HG03103 (cell line): ENCODE measurements at regions not wholly inside any gene's neighbourhood (a gene's known extent, or its start where the extent isn't known, plus 50 kb on each side); places are given as distances from the start of the nearest gene placed in this dataset.

ENCODE experiments used
- ATAC-seq: cut with Tn5 transposase; IDR thresholded peaks from one replicate; pipeline ENCODE4 v1.9.1; 2021; ENCODE audit warnings: low read depth; ENCODE audit not compliant: unreplicated experiment

DNA sequence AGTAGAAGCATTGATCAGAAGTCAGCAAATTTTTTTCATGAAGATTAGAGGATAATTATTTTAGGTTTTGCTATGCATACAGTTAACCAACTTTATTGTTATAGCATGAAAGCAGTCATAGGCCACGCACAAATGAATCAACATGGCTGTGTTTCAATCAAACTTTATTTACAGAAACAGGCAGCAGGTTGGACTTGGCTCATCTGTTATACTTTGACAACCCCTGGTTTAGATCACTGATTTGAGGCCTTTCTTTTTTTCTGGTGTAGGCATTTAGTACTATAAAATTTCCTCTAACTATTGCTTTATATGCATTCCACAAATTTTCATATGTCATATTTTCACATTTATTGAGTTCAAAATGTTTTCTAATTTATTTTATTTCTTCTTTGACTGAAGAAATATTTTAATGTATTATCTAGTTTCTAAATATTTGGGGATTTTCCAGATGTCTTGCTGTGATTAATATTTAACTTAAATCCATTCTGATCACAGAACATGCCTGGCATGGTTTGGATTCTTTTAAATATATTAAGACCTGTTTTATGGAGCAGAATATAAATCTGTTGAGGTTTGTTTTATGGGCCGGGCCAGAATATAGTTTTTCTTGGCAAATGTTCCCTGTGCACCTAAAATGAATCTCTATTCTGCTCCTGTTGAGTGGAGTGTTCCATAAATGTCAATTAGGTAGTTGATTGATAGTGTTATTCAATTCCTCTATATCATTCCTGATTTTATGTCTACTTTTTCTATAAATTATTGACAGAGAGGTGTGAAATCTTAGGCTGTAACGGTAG, 116.3 kb upstream of the KLHL29 start:
- no peak for ATAC-seq

DNA sequence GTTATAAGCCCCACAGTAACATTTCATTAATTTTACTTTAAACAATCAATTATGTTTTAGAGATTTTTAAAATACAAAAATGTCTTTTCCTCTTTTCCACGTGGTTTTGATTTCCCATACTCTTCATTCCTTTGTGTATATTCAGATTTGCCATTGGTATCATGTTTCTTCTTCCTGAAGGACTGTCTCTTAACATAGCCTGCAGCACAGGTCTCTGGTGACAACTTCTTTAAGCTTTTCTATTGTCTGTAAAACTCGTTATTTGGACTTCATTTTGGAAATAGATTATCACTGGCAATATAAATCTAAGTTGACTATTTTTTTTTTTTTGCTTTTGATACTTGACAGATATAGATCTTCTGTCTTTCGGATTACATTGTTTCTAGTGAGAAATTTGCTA, 115.2 kb upstream of the KLHL29 start:
- ATAC-seq, result no peak

DNA sequence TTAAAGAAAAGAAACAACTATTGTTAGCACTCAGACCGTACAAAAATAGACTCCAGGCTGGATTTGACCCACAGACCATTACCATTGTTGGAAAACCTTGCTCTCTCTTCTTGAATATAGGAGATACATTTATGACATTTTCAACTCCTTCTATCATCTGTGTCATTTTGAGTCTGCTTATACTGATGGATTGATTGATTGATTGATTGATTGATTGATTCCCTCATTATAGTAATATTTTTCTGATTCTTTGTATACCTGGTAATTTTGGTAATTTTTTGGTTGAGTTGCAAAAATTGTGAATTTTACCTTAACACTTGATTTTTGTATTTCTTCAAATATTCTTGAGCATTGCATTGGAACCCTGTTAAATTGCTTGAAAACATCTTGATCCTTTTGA, 114.2 kb upstream of the KLHL29 start:
- ATAC-seq, result no peak

DNA sequence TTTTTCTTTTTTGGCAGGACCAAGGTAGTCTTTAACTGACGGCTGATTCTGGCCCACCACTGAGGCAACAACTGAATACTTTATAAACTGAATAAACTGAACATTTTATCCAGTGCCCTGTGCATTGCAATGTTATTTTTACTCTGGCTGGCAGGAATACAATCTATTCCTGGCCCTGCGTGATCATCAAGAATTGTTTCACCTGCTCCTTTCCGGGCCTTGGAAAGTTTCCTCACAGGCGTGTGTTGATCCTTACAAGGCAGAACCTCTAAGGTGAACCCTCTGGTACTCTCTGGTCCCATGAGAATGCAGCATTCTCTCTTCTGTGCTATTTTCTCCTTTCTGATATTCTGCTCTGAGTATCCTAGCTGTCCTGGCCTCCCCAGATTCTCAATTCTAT, 113.7 kb upstream of the KLHL29 start:
- no peak for ATAC-seq

DNA sequence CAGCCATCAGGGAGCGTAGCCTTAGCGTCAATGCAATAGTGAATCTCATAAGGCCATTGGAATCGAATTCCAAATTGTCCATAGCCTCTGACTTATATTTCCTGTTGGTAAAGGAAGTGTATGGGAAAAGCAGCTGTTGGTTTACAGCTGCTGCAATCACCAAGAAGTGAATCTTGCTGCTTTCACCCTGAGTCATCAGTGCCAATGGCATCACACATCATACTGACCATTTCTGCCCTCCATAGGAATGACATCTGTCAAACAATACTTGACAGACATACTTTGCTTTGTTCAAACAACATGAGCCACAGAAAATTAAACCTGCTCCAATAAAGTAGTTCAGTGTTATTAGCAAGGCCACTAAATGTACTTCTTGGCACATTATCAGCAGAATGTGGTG, 111.2 kb upstream of the KLHL29 start:
- no peak for ATAC-seq

DNA sequence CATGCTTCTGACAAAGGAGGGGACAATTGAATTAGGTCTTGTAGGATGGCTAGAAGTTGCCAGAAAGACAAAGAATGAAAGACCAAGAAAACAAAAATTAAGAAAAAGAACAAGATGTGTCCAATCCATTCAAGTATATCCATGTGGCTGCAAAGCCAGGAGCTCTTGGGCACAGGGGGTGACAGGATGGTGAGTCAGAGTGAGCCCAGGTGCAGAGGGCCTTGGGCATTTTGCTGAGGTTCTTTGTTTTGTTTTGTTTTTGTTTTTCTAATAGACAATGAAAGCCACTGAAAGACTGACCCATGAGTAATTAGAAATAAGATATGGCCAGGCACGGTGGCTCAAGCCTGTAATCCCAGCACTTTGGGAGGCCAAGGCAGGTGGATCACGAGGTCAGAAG, 104.6 kb upstream of the KLHL29 start:
- no peak for ATAC-seq

DNA sequence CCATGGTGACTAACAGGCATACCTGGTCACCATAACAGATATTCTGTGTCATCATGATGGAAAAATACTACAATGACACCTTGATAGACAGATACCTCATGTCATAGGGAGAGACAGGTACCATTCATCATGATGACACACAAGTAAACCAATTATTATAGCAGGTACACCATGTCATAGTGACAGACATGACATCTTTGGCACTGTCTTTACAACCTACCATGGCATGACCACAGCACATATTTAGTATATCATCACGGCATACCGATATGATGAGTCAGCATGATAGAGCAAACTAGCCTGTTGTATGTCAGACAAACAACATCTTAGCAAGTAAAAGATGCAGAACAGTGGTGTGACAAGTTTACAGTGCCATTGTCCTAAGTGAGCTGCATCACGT, 101.3 kb upstream of the KLHL29 start:
- ATAC-seq, result no peak

DNA sequence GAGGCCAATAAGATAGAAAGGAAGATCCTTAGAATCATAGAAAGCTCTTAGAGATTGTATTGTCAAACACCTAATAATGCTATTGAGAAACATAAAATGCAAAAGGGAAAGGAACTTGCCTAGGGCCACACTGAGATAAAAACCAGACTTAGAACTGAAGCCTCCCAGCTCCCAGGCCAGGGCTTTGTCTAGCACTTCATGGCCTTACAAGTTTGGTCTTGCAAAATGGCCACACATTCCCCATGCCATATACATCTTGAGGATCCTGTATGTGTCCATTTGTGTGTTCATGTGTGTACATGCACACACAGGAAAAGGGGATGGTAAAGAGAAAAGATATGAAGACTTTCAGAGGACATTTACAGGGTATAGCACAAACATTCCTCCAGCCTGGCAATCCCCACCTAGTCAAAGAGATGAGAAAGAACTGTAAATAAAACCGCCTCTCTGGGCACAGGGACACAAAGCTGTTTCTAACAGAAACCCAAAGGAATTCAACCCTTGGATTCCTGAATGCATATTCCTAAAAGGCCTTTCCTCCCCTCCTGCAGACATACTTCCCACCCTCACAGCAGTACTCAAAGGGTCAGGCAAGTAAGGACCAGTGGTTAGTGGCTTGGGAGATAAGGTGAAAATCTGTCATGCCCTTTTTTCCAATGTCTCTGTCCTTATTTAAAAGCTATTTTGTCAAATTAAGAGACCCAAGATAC, 99.7 kb upstream of the KLHL29 start:
- no peak for ATAC-seq

DNA sequence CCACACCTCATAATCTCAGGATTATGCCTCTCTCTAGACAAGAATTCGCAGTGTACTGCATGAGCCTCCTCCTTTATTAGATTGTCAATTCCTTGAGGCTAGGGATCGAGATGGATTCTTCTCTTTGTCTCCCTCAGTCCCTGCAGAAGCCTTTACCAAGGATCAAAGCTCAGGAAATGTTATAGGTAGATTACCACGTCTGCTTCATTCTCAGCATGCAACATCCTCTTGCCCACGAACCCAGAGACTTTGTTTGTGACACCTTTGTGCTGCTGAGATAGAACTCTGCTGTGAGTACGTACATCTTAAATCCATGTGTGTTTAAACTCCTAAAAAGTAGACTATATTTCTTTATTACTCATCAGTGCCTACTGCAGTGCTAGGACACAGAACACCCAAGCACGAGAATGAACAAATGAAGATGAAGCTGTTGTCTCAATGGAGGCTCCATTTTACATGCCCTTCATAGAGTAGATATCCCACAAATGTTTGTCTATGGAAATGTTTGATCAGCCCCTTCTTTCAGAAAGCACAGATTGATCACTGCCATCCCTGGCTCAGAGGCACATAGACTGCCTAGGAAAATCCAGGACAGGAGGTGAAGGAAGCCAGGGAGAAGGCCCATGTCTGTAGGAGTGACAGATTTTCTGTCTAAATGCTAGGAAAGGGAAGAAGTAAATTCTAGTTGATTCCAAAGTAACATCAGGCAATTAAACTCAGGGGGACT, 98.8 kb upstream of the KLHL29 start:
- ATAC-seq, result no peak

DNA sequence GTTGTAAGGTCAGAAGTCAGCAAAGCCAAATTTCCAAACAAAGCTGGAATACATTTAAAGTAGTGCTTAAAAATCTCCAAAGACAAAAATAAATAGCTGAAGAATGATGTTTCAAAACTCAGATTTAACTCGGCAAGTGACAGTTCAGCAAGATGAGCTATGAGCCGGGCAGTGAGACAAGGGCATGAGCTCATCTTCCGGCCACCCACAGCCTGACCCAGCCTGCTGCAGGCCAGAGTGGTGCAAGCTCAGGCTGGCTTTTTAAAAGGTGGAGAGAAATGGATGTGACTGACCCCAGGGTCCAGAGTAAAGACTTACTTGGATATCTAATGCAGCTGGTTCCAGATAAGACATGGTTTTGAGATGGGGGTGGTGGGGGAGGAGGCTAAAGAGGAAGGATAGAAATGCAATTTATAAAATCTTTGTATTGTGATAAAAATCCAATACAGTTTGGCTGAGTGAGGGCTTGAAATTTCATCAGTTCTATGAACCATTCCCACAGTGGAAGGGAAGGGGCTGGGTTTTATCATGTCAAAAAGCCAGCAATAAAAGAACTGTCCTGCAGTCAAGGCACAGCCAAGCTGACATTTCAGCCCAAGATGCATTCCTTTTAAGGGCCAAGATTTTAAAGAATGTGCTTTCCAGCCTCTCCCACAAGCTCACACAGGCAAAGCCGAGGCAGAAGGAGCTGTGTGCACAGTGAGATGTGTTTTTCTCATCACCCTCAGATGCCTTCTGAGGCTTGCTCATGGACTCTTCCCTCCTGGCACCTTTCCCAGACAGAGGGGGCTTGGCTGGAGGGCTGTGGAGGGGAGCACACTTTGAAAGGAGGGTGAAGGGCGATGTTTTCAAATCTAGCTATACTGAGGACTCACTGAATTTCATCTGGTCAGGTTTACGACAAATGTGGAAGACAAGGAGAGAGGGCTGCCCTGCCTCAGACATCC, 97.9 kb upstream of the KLHL29 start:
- no peak for ATAC-seq

DNA sequence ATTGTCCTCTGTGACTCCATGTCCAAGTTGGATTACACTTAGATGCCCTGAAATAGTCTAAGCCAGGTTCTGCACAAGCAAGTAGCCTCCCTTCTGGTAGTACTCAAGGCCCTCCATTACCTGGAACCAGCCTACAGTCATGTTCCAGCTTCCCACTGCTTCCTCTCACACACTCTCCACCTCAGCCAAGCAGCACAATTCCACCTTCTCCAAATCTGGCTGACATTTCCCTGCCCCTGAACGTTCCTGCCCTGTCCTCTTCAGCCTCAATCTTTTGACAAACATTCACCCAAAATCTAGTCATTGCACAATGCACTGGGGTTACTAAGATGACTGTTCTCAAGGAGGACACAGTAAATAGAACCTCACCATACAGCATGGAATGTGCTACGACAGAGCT, 95.3 kb upstream of the KLHL29 start:
- ATAC-seq, result no peak

DNA sequence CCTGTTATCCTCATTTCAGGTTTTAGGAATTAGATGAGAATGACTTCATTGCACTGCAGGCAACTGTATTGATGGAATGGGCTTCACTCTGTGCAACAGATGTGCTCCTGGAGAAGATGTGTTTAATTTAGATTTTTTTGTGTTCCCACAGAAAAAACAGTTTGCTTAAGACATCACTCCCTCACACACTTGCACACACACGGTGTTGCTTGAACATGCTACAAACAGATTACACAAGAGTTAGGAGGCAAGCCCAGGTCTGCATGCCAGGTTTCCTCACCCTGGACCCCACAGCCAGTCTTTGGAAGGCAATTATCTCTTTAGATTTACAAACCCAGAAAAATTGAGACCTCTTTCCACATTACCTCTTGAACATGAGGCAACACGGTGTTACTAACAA, 93.7 kb upstream of the KLHL29 start:
- no peak for ATAC-seq

DNA sequence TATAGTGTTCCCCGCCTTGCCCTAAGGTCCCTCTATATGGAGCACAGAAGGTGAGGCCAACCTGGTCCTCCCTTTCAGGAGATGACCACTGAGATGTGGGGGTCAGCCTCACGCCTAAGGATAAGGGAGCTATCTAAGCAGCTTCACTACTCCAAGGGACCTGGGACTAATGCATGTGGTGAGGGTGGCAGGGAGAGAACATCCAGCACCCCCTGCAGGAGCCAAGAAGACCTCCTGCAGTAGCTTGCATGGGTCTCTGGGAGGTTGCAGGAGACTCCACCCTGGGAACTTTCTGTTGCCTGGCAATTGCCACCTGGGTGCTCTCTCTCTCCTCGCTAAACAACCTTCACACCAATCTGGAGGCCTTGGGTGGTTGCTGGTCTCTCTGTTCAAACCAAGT, 93.0 kb upstream of the KLHL29 start:
- no peak for ATAC-seq

DNA sequence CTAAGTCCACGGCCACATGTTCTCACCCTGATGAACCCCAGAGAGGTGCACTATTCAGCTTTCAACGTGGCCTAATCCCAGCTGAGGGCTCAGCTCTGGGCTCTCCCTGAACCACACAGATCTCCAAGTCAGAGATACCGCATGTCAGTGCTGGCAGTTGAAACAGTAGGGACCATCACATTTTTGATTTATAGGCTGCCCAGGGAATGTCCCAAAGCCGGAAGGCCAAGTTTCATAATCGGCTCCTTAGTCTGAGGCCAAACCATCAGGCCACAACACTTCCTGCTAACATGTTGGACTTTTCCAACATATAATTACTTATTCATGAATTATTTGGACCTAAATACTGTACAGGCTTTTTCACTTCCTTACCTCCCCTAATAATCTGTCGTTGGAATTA, 91.9 kb upstream of the KLHL29 start:
- no peak for ATAC-seq

DNA sequence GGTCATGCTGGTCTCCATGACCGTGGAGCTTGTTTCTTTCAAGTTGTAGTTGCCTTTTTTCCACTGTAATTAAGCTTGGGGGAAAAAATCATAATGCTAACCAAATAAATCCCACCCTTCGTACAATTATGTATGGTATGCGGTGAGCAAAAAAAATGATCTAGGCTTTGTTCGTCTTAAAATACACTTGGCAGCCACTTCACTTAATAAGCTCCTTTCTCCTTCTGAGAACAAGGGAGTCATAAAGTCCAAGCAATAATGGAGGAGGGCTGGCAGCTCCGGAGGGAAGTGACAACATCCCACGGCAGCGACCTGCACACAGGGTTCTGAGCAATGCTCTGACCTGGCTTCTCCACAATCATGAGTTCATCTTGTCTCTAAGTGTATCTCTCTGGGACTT, 91.2 kb upstream of the KLHL29 start:
- ATAC-seq, result no peak

DNA sequence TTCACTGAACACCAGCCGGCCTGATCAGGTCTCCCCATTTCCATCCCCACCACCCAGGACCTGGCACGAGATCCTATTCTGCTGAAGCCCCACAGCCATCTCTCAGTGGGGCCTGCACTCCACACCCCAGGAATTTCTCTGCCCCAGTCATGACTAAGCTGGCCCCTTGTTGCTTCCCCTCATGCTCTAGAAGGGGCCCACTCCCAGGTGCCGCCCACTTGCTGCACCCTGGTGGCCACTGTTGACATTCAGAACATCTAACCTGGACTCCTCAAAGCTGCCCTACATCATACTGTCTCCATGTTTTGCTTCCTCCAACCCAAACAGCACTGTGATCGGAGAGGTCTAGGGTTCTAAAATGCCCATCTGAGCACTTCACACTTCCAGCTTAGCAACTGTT, 90.7 kb upstream of the KLHL29 start:
- ATAC-seq, result no peak

DNA sequence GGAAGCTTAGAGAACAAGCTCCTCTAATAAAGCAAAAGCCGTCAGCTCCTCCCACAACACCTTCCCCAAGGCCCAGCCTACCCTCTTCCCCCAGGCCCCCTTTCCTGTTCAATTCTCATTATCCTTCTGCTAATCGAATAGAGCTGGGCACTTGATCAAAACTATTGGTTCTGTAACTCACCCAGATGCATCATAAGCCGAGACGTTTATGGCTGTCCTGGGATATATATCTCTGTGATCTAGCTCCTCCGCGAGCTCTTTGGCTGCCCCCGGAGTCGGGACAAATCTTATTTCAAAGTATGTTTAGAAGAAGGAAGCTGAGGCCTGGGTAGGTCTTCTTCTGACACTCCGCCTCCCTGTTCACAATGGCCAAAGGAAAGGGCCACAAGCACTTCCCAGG, 88.3 kb upstream of the KLHL29 start:
- ATAC-seq, result no peak

DNA sequence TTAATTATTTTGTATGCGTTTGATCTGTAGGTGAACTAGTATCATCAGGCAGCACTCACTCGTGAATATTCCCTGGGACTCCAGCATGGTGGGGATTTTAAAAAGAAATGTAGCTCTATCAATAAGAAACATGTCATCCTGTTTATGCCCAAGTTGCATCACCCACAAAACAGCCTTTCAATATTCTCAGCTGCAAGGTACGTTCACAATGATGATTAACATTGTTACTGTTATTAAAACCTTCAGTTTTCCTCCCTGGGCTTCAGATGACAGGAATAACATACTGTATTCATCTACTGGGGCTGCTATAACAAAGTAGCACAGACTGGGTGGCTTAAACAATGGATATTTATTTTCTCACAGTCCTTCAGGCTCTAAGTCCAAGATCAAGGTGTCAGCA, 87.9 kb upstream of the KLHL29 start:
- ATAC-seq, result no peak

DNA sequence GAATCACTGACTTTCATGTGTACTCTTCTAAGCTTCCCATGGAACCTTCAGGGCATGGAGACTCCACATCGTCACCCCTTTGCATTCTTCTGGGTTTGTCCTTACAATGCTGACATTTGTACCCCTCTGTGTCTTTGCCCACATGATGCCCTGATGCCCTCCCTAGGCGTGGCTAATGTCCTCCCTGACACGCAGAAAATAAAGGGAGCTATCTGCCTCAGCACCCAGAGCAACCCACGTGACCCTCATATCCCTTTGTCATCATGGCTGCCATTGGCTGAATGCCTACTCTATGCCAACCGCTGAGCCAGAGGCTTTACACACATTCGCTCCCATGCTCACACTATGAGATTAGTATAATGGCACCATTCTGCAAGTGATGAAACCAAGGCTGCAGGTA, 86.4 kb upstream of the KLHL29 start:
- ATAC-seq, result no peak

DNA sequence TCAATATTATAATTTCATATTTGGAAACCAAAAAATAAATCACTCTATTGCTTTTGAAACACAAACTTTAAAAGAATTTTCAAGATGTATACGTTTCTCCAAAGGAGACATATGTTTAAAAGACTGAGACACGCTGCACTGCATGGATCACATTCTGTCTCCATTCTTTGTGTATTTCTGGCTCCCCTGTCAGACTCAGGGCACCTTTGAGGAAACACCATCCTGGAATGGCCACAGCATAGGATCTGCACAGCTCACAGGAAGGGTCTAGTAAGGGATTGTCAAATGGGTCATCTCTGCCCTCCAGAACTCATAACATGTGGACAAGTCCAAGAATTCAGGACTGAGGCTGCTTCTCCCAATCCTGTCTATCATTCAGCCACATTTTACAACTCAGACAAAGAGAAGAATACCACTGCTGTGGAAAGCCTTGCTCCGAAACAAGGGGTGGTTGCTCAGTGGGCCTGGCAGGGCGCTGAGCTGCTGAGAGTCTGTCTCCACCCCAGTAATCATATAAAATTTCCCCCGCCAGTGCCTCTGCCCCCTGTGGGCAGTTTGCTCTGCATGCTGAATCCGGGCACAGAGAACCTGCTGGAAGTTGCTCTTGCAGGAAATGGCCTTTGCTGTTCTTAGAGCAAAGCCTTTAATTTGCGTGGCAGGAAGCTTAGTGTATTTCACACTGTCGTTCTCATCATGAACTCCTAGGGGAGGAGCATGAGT, 85.3 kb upstream of the KLHL29 start:
- ATAC-seq, result no peak
